Sigmoid colon (tissue), 3 donors: ENCODE measurements at regions not wholly inside any gene's neighbourhood (a gene's known extent, or its start where the extent isn't known, plus 50 kb on each side); places are given as distances from the start of the nearest gene placed in this dataset.

ENCODE experiments used
- CTCF ChIP-seq, 4 experiments: fragments of 450-650 bp in 3 of 4; fragments of 200-600 bp in 1 of 4; IDR thresholded peaks; one replicate each; pipeline ENCODE4 v1.5.1; 2016 to 2019; ENCODE audit warnings: antibody characterized with exemption in 4 of 4, mild to moderate bottlenecking in 3 of 4, moderate library complexity in 2 of 4
- POLR2A ChIP-seq, 2 donors: fragments of 450-650 bp; IDR thresholded peaks; one replicate each; pipeline ENCODE4 v1.6.1; 2016; ENCODE audit warnings: antibody characterized with exemption in 2 of 2, mild to moderate bottlenecking in 2 of 2, moderate library complexity in 2 of 2

- TF ChIP-seq CTCF (IDR thresholded peaks at IDR 0.05) (no peak), POLR2A (IDR thresholded peaks at IDR 0.05) (no peak)
Measured at GRCh38 chr2:45140675-45141074, 131.4 kb upstream of the SIX2 start.
